HepG2 (cell line): ENCODE measurements at regions not wholly inside any gene's neighbourhood (a gene's known extent, or its start where the extent isn't known, plus 50 kb on each side); places are given as distances from the start of the nearest gene placed in this dataset.

ENCODE experiments used
- ATAC-seq: fragments of 200-7000 bp; cut with Tn5 transposase; 3 replicates; pipeline ENCODE4 v1.9.1; 2020; ENCODE audit warnings: mild to moderate bottlenecking, moderate library complexity
- BruUV-seq: library from RNA; stranded (reverse); fragments of 400-500 nt; replicated peaks from 2 replicates; lab custom pipeline; 2021; lab: Mats Ljungman, UMichigan
- CTCF ChIA-PET: fragments of 300-600 bp; formaldehyde crosslinking; extraction: SDS; loops from one replicate; lab custom pipeline; 2021; ENCODE audit warnings: low total read pairs, inconsistent platforms, low intra/inter-chr PET ratio; lab: Yijun Ruan, JAX
- POLR2A ChIA-PET: fragments of 350-600 bp; sonication (Branson Sonifier 250); formaldehyde crosslinking; loops from one replicate; lab custom pipeline; 2020; ENCODE audit warnings: antibody characterized with exemption, inconsistent platforms; lab: Yijun Ruan, JAX
- DNase-seq: peaks from one replicate; pipeline ENCODE4 v3.0.0-alpha.2; 2015; ENCODE audit warnings: low spot score
- FAIRE-seq: peaks from 3 replicates; lab custom pipeline; 2011; peaks lifted over from hg19 to GRCh38; lab: Jason Lieb, UNC
- H2AFZ ChIP-seq: one replicate; pipeline ENCODE4 v1.6.1; 2011; ENCODE audit warnings: low read length, inconsistent platforms
- H3K27ac ChIP-seq: fragments of 300-600 bp; 3 replicates; pipeline ENCODE4 v1.8.0; 2011; ENCODE audit warnings: mixed run types, mild to moderate bottlenecking, mixed read lengths, low read length, inconsistent platforms; ENCODE audit not compliant: insufficient read depth; ENCODE audit errors: extremely low read length
- H3K27me3 ChIP-seq, 2 experiments: fragments of 200-600 bp in 1 of 2; 2 replicates in 1 of 2; 3 replicates in 1 of 2; pipeline versions ENCODE4 v1.6.0 to v1.8.0; 2011; ENCODE audit warnings: low read length in 2 of 2, mild to moderate bottlenecking in 2 of 2, moderate library complexity in 2 of 2, inconsistent platforms in 1 of 2; ENCODE audit not compliant: insufficient read depth in 2 of 2, control insufficient read depth in 1 of 2
- H3K36me3 ChIP-seq, 2 experiments: fragments of 200-600 bp in 1 of 2; replicated peaks in 1 of 2; 2 replicates in 1 of 2; 3 replicates in 1 of 2; pipeline versions ENCODE4 v1.5.1 to v1.8.0; 2011; ENCODE audit warnings: low read length in 2 of 2, inconsistent platforms in 1 of 2; ENCODE audit not compliant: insufficient read depth in 2 of 2, control insufficient read depth in 1 of 2
- H3K4me1 ChIP-seq: 2 replicates; pipeline ENCODE4 v1.5.1; 2012; ENCODE audit warnings: low read length, inconsistent platforms; ENCODE audit not compliant: insufficient read depth
- H3K4me2 ChIP-seq: 2 replicates; pipeline ENCODE4 v1.6.0; 2011; ENCODE audit warnings: low read depth, low read length, inconsistent platforms
- H3K4me3 ChIP-seq, 3 experiments: fragments of 200-600 bp in 1 of 3; sonication (generic), shearing (Covaris generic) in 1 of 3; replicated peaks in 1 of 3; 2 replicates each; pipeline ENCODE4 v1.5.1; 2011 to 2016; ENCODE audit warnings: low read length in 3 of 3, inconsistent platforms in 2 of 3, low read depth in 2 of 3, mild to moderate bottlenecking in 2 of 3, control low read depth in 1 of 3, mixed read lengths in 1 of 3; ENCODE audit not compliant: insufficient read depth in 1 of 3
- H3K79me2 ChIP-seq: one replicate; pipeline ENCODE4 v1.6.1; 2011; ENCODE audit warnings: low read length, inconsistent platforms; ENCODE audit not compliant: insufficient read depth
- H3K9ac ChIP-seq: 2 replicates; pipeline ENCODE4 v1.6.0; 2011; ENCODE audit warnings: mild to moderate bottlenecking, low read depth, low read length, inconsistent platforms; ENCODE audit not compliant: insufficient read depth
- H3K9me3 ChIP-seq: 2 replicates; pipeline ENCODE4 v1.5.1; 2012; ENCODE audit warnings: mild to moderate bottlenecking, low read length
- H4K20me1 ChIP-seq: 2 replicates; pipeline ENCODE4 v1.6.0; 2011; ENCODE audit warnings: inconsistent platforms, mild to moderate bottlenecking, low read length, moderate library complexity; ENCODE audit not compliant: insufficient read depth
- ARNT2 ChIP-seq: sonication (generic); formaldehyde crosslinking; IDR thresholded peaks from 2 replicates; pipeline ENCODE4 v1.8.0; 2022; ENCODE audit warnings: mild to moderate bottlenecking, low read depth, missing genetic modification reagents, moderate library complexity
- ATRX ChIP-seq: sonication (generic); formaldehyde crosslinking; IDR thresholded peaks from 2 replicates; pipeline ENCODE4 v1.4.0; 2020; ENCODE audit warnings: missing genetic modification reagents, borderline replicate concordance
- CHD2 ChIP-seq: IDR thresholded peaks from 2 replicates; pipeline ENCODE4 v1.6.1; 2011; ENCODE audit warnings: low read depth, low read length, improper control_type of control experiment
- HOXA3 ChIP-seq: sonication (generic); formaldehyde crosslinking; IDR thresholded peaks from 2 replicates; pipeline ENCODE4 v1.5.0; 2020; ENCODE audit warnings: missing genetic modification reagents
- KLF12 ChIP-seq: sonication (generic); formaldehyde crosslinking; IDR thresholded peaks from 2 replicates; pipeline ENCODE4 v1.4.0; 2020; ENCODE audit warnings: missing genetic modification reagents, borderline replicate concordance
- KLF15 ChIP-seq: sonication (generic); formaldehyde crosslinking; IDR thresholded peaks from 2 replicates; pipeline ENCODE4 v1.8.1; 2023; ENCODE audit warnings: borderline replicate concordance, mild to moderate bottlenecking, inconsistent platforms, missing genetic modification reagents, mixed read lengths
- MNT ChIP-seq: fragments of 450-650 bp; IDR thresholded peaks from 2 replicates; pipeline ENCODE4 v1.6.1; 2016
- NFIB ChIP-seq: sonication (generic); formaldehyde crosslinking; IDR thresholded peaks from 2 replicates; pipeline ENCODE4 v1.9.0; 2021; ENCODE audit warnings: missing genetic modification reagents, mild to moderate bottlenecking, borderline replicate concordance
- NR1H2 ChIP-seq: sonication (generic); formaldehyde crosslinking; IDR thresholded peaks from 2 replicates; pipeline ENCODE4 v1.8.1; 2022; ENCODE audit warnings: low read depth, missing genetic modification reagents, borderline replicate concordance
- PHF21A ChIP-seq: sonication (generic); formaldehyde crosslinking; IDR thresholded peaks from 2 replicates; pipeline ENCODE4 v1.5.0; 2020; ENCODE audit warnings: mild to moderate bottlenecking, missing genetic modification reagents
- PRDM4 ChIP-seq: sonication (generic); formaldehyde crosslinking; IDR thresholded peaks from 2 replicates; pipeline ENCODE4 v1.9.0; 2021; ENCODE audit warnings: missing genetic modification reagents, borderline replicate concordance
- RBM39 ChIP-seq: fragments of 200-400 bp; formaldehyde crosslinking; IDR thresholded peaks from one replicate; pipeline ENCODE4 v1.6.1; 2018; ENCODE audit warnings: antibody characterized with exemption, mild to moderate bottlenecking, low read depth, low read length; ENCODE audit not compliant: poor library complexity, severe bottlenecking
- THAP11 ChIP-seq: IDR thresholded peaks from 2 replicates; pipeline ENCODE4 v1.6.1; 2016; ENCODE audit warnings: missing biosample characterization, missing genetic modification reagents
- ZBTB14 ChIP-seq: sonication (generic); formaldehyde crosslinking; IDR thresholded peaks from 2 replicates; pipeline ENCODE4 v1.4.0; 2020; ENCODE audit warnings: missing genetic modification reagents
- ZFYVE20 ChIP-seq: sonication (generic); formaldehyde crosslinking; IDR thresholded peaks from 2 replicates; pipeline ENCODE4 v1.8.0; 2023; ENCODE audit warnings: low read depth, mild to moderate bottlenecking, moderate library complexity, missing genetic modification reagents, borderline replicate concordance
- ZNF317 ChIP-seq: sonication (generic); formaldehyde crosslinking; IDR thresholded peaks from 2 replicates; pipeline ENCODE4 v1.5.0; 2020; ENCODE audit warnings: mild to moderate bottlenecking, missing genetic modification reagents
- ZNF44 ChIP-seq: sonication (generic); formaldehyde crosslinking; IDR thresholded peaks from 2 replicates; pipeline ENCODE4 v1.5.1; 2020; ENCODE audit warnings: mild to moderate bottlenecking, missing genetic modification reagents
- ZNF724P ChIP-seq: sonication (generic); formaldehyde crosslinking; IDR thresholded peaks from 2 replicates; pipeline ENCODE4 v1.8.0; 2022; ENCODE audit warnings: missing genetic modification reagents, borderline replicate concordance
- ZNF879 ChIP-seq: sonication (generic); formaldehyde crosslinking; IDR thresholded peaks from 2 replicates; pipeline ENCODE4 v1.8.1; 2023; ENCODE audit warnings: missing genetic modification reagents
- WGBS: methylation state at CpG from one replicate; pipeline ENCODE4 v1.1.6; 2017; ENCODE audit warnings: low lambda C conversion rate; 5-methylcytosine and 5-hydroxymethylcytosine counted together
- in situ Hi-C: cut with HindIII; loops from 2 replicates; pipeline ENCODE4 v1.10.0; 2017; ENCODE audit warnings: low pct_unique_long_range_greater_than_20kb; ENCODE audit not compliant: extremely low pct_ligation_motif_present
- intact Hi-C: fragments of 100-400 bp; cut with micrococcal nuclease; formaldehyde crosslinking; loops from one replicate; pipeline ENCODE4 v1.10.0; 2022; ENCODE audit not compliant: unreplicated experiment

GRCh38 chr22:22092974-22093373, 110.4 kb upstream of the TOP3B start (continued):
- TF ChIP-seq KLF15 (CRISPR knock-in tag) (no peak), ATRX (CRISPR knock-in tag) (no peak), CHD2 (no peak), ARNT2 (CRISPR knock-in tag) (no peak)

- H3K9ac ChIP-seq, result no peak overlapping the region
- H4K20me1 ChIP-seq, result no peaks in the 10 kb centered on the region
- no peaks in the 10 kb centered on the region for H3K9me3 ChIP-seq
- in situ Hi-C loops, result no loop called here
- intact Hi-C loops, result no loop called here
- no peaks in the 10 kb centered on the region for H3K79me2 ChIP-seq
- DNase-seq (no peak), ATAC-seq (no peak), FAIRE-seq (no peak)
- no peaks in the 10 kb centered on the region for H3K36me3 ChIP-seq
- no peak overlapping the region for H2AFZ ChIP-seq
- WGBS, result 79% methylated on average over 3 of the region's 3 CpGs
- H3K27ac ChIP-seq, result no peak overlapping the region
- ChIA-PET POLR2A (no interaction called here), CTCF (no interaction called here)
- no TSS peak for BruUV-seq
- H3K27me3 ChIP-seq, result peaks cover 0 to 26% of the 10 kb centered on the region in 2 experiments; a peak in 2 of 5 replicates
- H3K4me3 ChIP-seq, result no peak overlapping the region
- H3K4me1 ChIP-seq, result peaks cover 32% of the 10 kb centered on the region
- no peak overlapping the region for H3K4me2 ChIP-seq
- TF ChIP-seq NR1H2 (CRISPR knock-in tag) (no peak), PHF21A (no peak), HOXA3 (CRISPR knock-in tag) (no peak), ZNF44 (CRISPR knock-in tag) (no peak), ZFYVE20 (no peak), ZBTB14 (CRISPR knock-in tag) (no peak), PRDM4 (no peak), THAP11 (no peak), NFIB (no peak), KLF12 (CRISPR knock-in tag) (no peak), RBM39 (no peak), ZNF879 (CRISPR knock-in tag) (no peak), MNT (no peak), ZNF724P (CRISPR knock-in tag) (no peak), ZNF317 (CRISPR knock-in tag) (no peak)
Measured at GRCh38 chr22:22092101-22092500, 109.5 kb upstream of the TOP3B start.
